ENCODE measurements at regions not wholly inside any gene's neighbourhood (a gene's known extent, or its start where the extent isn't known, plus 50 kb on each side); places are given as distances from the start of the nearest gene placed in this dataset.
A peak's percentile ranks its signal among the peaks of the same experiment; 100 is the strongest.

GRCh38 chr2:121095257-121096080 is 189.5 kb downstream of the TFCP2L1 start:
- peak; percentile 56 for DNase-seq (ENCODE audit: low read depth)

- no peak for DNase-seq (ENCODE audit: low read depth)
Observed at GRCh38 chr2:121096611-121097010, 188.4 kb downstream of the TFCP2L1 start.

DNA sequence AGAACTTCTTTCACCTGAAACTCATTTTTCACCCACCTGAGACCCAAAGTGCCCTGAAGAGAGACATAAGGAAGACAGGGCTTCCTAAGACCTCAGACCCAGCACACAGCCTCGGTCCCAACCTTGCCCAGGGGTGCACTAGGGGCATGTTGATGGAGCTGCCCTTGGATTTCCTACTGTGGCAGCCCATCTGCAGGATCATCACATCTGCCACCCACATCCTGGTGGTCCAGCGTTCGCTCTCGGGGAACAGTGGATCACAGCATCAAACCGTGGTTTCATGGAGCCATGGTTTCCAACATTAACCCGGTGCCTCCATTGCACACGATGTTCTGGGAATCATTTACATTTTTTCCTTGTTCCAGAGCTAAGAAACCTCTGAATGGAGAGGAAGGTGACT is 186.4 kb downstream of the TFCP2L1 start:
- DNase-seq (ENCODE audit: low read depth) = no peak

GRCh38 chr2:121099329-121100290 is 185.4 kb downstream of the TFCP2L1 start:
- DNase-seq (ENCODE audit: low read depth) = no peak

GRCh38 chr2:121101093-121101715 is 183.8 kb downstream of the TFCP2L1 start:
- DNase-seq (ENCODE audit: low read depth) = no peak

DNA sequence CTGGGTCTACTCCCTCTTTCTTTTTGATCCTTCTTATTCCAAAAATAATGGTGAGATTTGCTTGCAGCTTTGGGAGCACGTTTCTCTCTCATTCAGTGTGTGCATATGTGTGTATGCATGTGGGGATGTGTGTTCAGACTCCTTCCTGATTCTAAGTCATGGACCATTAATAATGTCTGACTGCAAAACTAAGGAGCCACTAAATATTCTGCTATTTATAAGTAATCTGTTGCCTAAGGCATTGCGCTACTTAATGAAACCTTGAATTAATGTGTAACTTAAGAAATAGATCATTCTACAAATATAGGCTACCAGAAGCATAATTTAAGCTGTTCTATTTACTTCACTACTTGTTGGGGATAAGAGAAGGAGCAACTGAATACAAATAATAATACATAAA is 182.1 kb downstream of the TFCP2L1 start:
- DNase-seq (ENCODE audit: low read depth) = no peak

DNA sequence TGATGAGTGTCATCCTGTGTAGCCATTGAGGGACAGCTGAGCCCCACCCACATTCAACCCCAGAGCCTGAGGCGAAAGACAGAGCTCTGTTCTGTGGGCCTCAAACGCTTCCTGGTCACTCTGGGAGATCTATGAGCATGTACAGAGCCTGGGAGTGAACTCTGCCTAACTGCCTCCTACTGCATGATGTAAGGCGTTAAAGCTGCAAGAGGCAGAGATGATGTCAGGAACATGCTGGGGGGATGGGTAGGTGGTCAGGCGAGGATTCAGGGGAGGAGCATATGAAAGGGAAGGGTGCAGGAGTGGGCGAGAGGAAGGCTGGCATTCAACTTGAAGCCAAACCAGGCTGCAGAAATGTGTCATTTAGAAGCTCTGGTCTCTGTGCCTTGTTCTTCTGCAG is 181.0 kb downstream of the TFCP2L1 start:
- DNase-seq (ENCODE audit: low read depth) = no peak

- DNase-seq (ENCODE audit: low read depth) = no peak
Observed at GRCh38 chr2:121104721-121105141, 180.3 kb downstream of the TFCP2L1 start.

DNA sequence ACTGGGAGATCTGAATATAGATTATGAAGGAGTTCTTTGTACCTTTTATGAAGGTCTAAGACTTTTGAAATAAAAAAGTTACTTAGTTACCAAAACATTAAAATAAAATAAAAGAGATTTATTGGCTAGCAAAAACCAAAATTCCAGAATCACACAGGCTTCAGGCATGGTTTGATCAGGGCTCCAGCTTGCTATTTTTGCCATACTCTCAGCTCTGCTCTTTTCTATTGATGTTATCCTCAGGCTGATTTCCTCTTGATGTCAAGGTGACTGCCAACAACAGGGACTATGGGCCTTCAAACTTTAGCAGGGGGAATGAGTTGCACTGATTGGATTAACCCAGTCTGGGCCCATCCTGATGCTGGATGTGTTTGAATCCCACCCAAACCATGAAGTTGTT is 174.1 kb downstream of the TFCP2L1 start:
- DNase-seq (ENCODE audit: low read depth) = no peak

DNA sequence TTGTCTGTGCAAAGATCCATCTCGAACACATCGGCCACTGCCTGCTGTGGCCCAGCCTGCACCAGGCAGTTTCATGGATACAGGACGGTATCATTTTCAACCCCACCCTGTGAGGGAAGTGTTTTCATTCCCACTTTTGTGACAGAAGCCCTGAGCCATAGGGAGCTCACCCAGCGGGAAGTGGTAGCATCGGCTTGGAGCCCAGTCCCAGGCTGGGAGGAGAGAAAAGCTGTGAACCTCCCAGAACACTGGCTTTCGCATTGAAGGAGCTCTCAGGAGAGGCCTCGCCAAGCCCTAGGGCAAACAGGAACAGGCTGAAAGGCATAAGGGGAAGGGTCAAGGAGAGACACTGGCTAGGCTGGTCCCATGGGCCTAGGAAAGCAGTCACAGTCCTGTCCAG is 166.1 kb downstream of the TFCP2L1 start:
- no peak for DNase-seq (ENCODE audit: low read depth)

DNA sequence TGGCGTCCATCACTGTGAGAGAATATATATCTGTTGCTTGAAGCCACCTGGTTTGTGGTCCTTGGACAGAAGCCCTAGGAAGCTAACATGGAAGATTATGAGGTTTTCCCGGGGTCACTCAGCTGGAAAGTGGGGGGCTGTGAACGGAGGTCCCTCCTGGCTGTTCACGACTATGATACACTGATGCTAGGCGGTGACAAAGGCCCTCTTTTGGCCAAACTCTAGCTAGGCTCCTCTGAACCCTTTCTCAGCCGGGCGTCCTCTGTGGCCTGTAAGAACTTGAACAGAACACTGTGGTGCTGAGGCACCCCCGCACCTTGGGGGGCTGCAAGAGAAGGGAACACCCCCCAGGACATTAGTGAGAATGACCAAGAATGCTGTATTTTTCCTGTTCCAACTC is 164.6 kb downstream of the TFCP2L1 start:
- no peak for DNase-seq (ENCODE audit: low read depth)

GRCh38 chr2:121120991-121121390 is 164.0 kb downstream of the TFCP2L1 start:
- DNase-seq (ENCODE audit: low read depth) = no peak

DNA sequence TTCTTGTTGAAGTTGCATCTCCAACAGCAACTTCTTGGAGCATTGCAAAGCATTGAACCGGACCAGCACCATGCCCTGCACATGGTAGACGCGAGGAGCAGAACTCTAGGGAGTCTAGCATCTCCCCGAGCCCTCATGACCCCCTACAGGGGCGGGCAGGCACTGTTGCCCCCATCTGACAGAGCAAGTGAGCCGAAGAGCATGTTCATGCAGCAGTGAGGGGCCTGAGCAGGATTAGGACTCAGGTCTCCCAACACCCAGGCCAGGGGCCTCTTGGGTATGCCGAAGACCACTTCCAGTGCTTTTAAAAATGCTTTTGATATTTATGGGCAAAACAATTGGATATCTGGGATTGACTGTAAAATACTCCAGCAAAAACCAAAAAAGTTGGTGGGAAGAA is 163.3 kb downstream of the TFCP2L1 start:
- DNase-seq (ENCODE audit: low read depth) = no peak

GRCh38 chr2:121123268-121123667 is 161.7 kb downstream of the TFCP2L1 start:
- DNase-seq (ENCODE audit: low read depth) = no peak

GRCh38 chr2:121124330-121124729 is 160.7 kb downstream of the TFCP2L1 start:
- DNase-seq (ENCODE audit: low read depth) = no peak

DNA sequence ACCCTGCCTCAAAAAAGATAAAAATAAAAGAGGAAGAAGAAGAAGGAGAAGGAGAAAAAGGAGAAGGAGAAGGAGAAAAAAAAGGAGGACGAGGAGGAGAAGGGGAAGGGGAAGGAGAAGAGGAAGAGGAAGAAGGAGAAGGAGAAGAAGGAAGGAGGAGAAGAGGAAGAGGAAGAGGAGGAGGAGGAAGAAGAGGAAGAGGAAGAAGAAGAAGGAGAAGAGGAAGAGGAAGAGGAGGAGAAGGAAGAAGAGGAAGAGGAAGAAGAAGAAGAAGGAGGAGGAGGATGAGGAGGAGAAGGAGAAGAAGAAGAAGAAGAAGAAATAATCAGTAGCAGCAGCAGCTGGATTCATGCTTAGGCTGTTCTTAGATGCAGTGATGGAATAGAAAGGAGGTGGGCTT is 159.7 kb downstream of the TFCP2L1 start:
- no peak for DNase-seq (ENCODE audit: low read depth)

- peak; percentile 21 for DNase-seq (ENCODE audit: low read depth)
Observed at GRCh38 chr2:121128741-121129659, 156.0 kb downstream of the TFCP2L1 start.

DNA sequence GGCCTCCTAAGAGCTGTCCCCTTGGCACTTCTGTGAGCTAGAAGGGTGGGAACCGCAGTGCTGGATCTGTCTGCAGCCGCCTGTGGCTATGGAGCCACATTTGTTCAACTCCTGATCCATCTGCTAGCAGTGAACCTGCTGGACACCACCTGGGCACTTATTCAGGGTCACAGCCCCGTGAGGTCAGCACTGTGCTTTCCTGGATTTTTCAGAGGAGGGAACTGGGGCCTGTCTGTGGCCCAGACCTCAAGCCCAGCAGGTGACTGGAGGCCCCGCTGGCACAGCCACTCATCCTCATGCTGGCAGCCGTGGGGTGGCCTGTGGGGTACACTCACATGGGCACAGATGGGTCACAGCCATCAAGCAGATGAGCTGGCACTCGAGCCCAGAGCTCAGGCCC is 155.3 kb downstream of the TFCP2L1 start:
- no peak for DNase-seq (ENCODE audit: low read depth)

GRCh38 chr2:121130301-121130850 is 154.6 kb downstream of the TFCP2L1 start:
- DNase-seq (ENCODE audit: low read depth) = no peak

- no peak for DNase-seq (ENCODE audit: low read depth)
Observed at GRCh38 chr2:121131375-121131774, 153.6 kb downstream of the TFCP2L1 start.

All from LHCN-M2 (cell line).